Osteocyte (in vitro differentiated cells): ENCODE measurements at regions not wholly inside any gene's neighbourhood (a gene's known extent, or its start where the extent isn't known, plus 50 kb on each side); places are given as distances from the start of the nearest gene placed in this dataset.
A peak's percentile ranks its signal among the peaks of the same experiment; 100 is the strongest.

Source experiments
- DNase-seq: peaks from one replicate; pipeline ENCODE4 v3.0.0; 2021; ENCODE audit warnings: mixed read lengths; ENCODE audit not compliant: unreplicated experiment; ENCODE audit errors: extremely low spot score
- H3K27ac Mint-ChIP-seq: one replicate; pipeline ENCODE4 v1.8.0; 2021; ENCODE audit warnings: mild to moderate bottlenecking, mixed read lengths; ENCODE audit not compliant: unreplicated experiment
- H3K27me3 Mint-ChIP-seq: one replicate; pipeline ENCODE4 v1.8.0; 2021; ENCODE audit warnings: mixed read lengths; ENCODE audit not compliant: unreplicated experiment
- H3K36me3 Mint-ChIP-seq: one replicate; pipeline ENCODE4 v1.8.0; 2021; ENCODE audit warnings: mixed read lengths; ENCODE audit not compliant: unreplicated experiment
- H3K4me1 Mint-ChIP-seq: one replicate; pipeline ENCODE4 v1.8.0; 2021; ENCODE audit warnings: mixed read lengths; ENCODE audit not compliant: unreplicated experiment
- H3K4me3 Mint-ChIP-seq: one replicate; pipeline ENCODE4 v1.8.0; 2021; ENCODE audit warnings: mild to moderate bottlenecking, moderate library complexity, mixed read lengths; ENCODE audit not compliant: unreplicated experiment
- H3K9me3 Mint-ChIP-seq: one replicate; pipeline ENCODE4 v1.8.0; 2021; ENCODE audit warnings: mixed read lengths; ENCODE audit not compliant: unreplicated experiment
- CTCF ChIP-seq: fragments of 200-600 bp; sonication (generic); IDR thresholded peaks from 2 replicates; pipeline ENCODE4 v1.5.0; 2021; ENCODE audit warnings: antibody characterized with exemption, mild to moderate bottlenecking, moderate library complexity

GRCh38 chr11:130580891-130581492 lies 132.5 kb downstream of the ADAMTS15 start:
- no peaks in the 10 kb centered on the region for H3K9me3 Mint-ChIP-seq
- H3K27me3 Mint-ChIP-seq, result no peaks in the 10 kb centered on the region
- DNase-seq, result no peak
- H3K4me1 Mint-ChIP-seq, result peaks cover 54% of the 10 kb centered on the region
- TF ChIP-seq CTCF, result no peak
- H3K4me3 Mint-ChIP-seq, result no peak overlapping the region
- H3K27ac Mint-ChIP-seq, result peak overlapping the region; percentile 85
- no peaks in the 10 kb centered on the region for H3K36me3 Mint-ChIP-seq

- DNase-seq, result no peak
- no peaks in the 10 kb centered on the region for H3K27me3 Mint-ChIP-seq
- peaks cover 53% of the 10 kb centered on the region for H3K4me1 Mint-ChIP-seq
- no peak overlapping the region for H3K4me3 Mint-ChIP-seq
- H3K27ac Mint-ChIP-seq, result peak overlapping the region; percentile 85
- peak; percentile 34 for TF ChIP-seq CTCF
- H3K36me3 Mint-ChIP-seq, result no peaks in the 10 kb centered on the region
- no peaks in the 10 kb centered on the region for H3K9me3 Mint-ChIP-seq
These were observed 133.2 kb downstream of the ADAMTS15 start for GRCh38 chr11:130581646-130582045.

- no peaks in the 10 kb centered on the region for H3K9me3 Mint-ChIP-seq
- H3K4me1 Mint-ChIP-seq, result peaks cover 53% of the 10 kb centered on the region
- no peaks in the 10 kb centered on the region for H3K27me3 Mint-ChIP-seq
- no peak overlapping the region for H3K4me3 Mint-ChIP-seq
- peak overlapping the region; percentile 85 for H3K27ac Mint-ChIP-seq
- no peak for TF ChIP-seq CTCF
- H3K36me3 Mint-ChIP-seq, result no peaks in the 10 kb centered on the region
- no peak for DNase-seq
These were observed 133.7 kb downstream of the ADAMTS15 start for GRCh38 chr11:130582176-130582575.

GRCh38 chr11:130582981-130583380 lies 134.5 kb downstream of the ADAMTS15 start:
- DNase-seq, result no peak
- H3K4me3 Mint-ChIP-seq, result no peak overlapping the region
- H3K4me1 Mint-ChIP-seq, result peaks cover 48% of the 10 kb centered on the region
- H3K9me3 Mint-ChIP-seq, result no peaks in the 10 kb centered on the region
- H3K27me3 Mint-ChIP-seq, result no peaks in the 10 kb centered on the region
- H3K27ac Mint-ChIP-seq, result no peak overlapping the region
- no peak for TF ChIP-seq CTCF
- no peaks in the 10 kb centered on the region for H3K36me3 Mint-ChIP-seq

GRCh38 chr11:130583801-130584211 lies 135.4 kb downstream of the ADAMTS15 start:
- no peaks in the 10 kb centered on the region for H3K27me3 Mint-ChIP-seq
- no peak for TF ChIP-seq CTCF
- no peak overlapping the region for H3K4me3 Mint-ChIP-seq
- H3K4me1 Mint-ChIP-seq, result peaks cover 44% of the 10 kb centered on the region
- no peaks in the 10 kb centered on the region for H3K9me3 Mint-ChIP-seq
- H3K36me3 Mint-ChIP-seq, result no peaks in the 10 kb centered on the region
- no peak overlapping the region for H3K27ac Mint-ChIP-seq
- DNase-seq, result peak; percentile 64
